HEK293T (cell line): ENCODE measurements at regions not wholly inside any gene's neighbourhood (a gene's known extent, or its start where the extent isn't known, plus 50 kb on each side); places are given as distances from the start of the nearest gene placed in this dataset.

Experiments
- BHLHE40 ChIP-seq: fragments of 450-650 bp; IDR thresholded peaks from 2 replicates; pipeline ENCODE4 v1.6.1; 2016; ENCODE audit warnings: mild to moderate bottlenecking, moderate library complexity, borderline replicate concordance
- CTBP1 ChIP-seq: fragments of 450-650 bp; IDR thresholded peaks from 2 replicates; pipeline ENCODE4 v1.6.1; 2016; ENCODE audit warnings: borderline replicate concordance
- FOXA1 ChIP-seq: fragments of 450-650 bp; IDR thresholded peaks from 2 replicates; pipeline ENCODE4 v1.6.1; 2016; ENCODE audit warnings: mild to moderate bottlenecking
- L3MBTL2 ChIP-seq: fragments of 450-650 bp; conservative IDR thresholded peaks from 2 replicates; pipeline ENCODE4 v1.6.1; 2016; ENCODE audit warnings: mild to moderate bottlenecking
- LEF1 ChIP-seq: fragments of 450-650 bp; IDR thresholded peaks from 2 replicates; pipeline ENCODE4 v1.6.1; 2017; ENCODE audit warnings: mild to moderate bottlenecking, borderline replicate concordance
- SP1 ChIP-seq: fragments of 450-650 bp; IDR thresholded peaks from 2 replicates; pipeline ENCODE4 v1.6.1; 2017
- SUZ12 ChIP-seq: fragments of 450-650 bp; IDR thresholded peaks from 2 replicates; pipeline ENCODE4 v1.6.1; 2016; ENCODE audit warnings: mild to moderate bottlenecking
- ZNF384 ChIP-seq: fragments of 450-650 bp; IDR thresholded peaks from 2 replicates; pipeline ENCODE4 v1.6.1; 2016

- TF ChIP-seq BHLHE40 = no peak
- TF ChIP-seq CTBP1 = no peak
- TF ChIP-seq SP1 = no peak
- TF ChIP-seq FOXA1 = no peak
- no peak for TF ChIP-seq LEF1
- no peak for TF ChIP-seq SUZ12
- TF ChIP-seq ZNF384 = no peak
- no peak for TF ChIP-seq L3MBTL2
These were observed 408.5 kb upstream of the GRAMD2B start for GRCh38 chr5:126014676-126015075.
